ENCODE measurements at regions not wholly inside any gene's neighbourhood (a gene's known extent, or its start where the extent isn't known, plus 50 kb on each side); places are given as distances from the start of the nearest gene placed in this dataset.

GRCh38 chr3:78283994-78284393, 1244.1 kb downstream of the ROBO2 start:
- TF ChIP-seq CTCF (IDR thresholded peaks at IDR 0.05; ENCODE audit: insufficient read depth, low read length, poor library complexity, severe bottlenecking) (no peak), EZH2phosphoT487 (conservative IDR thresholded peaks at IDR 0.05; ENCODE audit: low read length) (no peak)
